ENCODE measurements at regions not wholly inside any gene's neighbourhood (a gene's known extent, or its start where the extent isn't known, plus 50 kb on each side); places are given as distances from the start of the nearest gene placed in this dataset.
"Not testable (repeated sequence)": the region's sequence is repeated elsewhere in the genome, so short reads cannot be mapped to it uniquely, and the experiment has no call there.

DNA sequence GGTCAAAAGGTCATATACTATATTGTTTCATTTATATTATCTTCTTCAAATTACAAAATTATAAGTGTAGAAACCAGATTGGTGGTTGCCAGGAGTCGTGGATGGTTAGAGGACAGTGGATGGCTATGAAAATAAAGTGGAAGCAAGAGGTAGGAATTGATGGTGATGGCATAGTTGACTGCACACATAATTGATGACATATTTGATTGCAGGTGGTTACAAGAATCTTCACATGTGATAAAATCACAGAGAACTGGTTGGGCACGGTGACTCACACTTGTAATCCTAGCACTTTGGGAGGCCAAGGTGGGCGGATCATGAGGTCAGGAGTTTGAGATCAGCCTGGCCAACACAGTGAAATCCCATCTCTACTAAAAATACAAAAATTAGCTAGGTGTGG lies 723.6 kb downstream of the RFPL4B start:
- not testable (repeated sequence) for TF ChIP-seq POLR2A (IDR thresholded peaks at IDR 0.05; ENCODE audit: low read length); GATA1 (IDR thresholded peaks at IDR 0.05; ENCODE audit: low read depth, low read length)
